ENCODE measurements at regions not wholly inside any gene's neighbourhood (a gene's known extent, or its start where the extent isn't known, plus 50 kb on each side); places are given as distances from the start of the nearest gene placed in this dataset.

DNA sequence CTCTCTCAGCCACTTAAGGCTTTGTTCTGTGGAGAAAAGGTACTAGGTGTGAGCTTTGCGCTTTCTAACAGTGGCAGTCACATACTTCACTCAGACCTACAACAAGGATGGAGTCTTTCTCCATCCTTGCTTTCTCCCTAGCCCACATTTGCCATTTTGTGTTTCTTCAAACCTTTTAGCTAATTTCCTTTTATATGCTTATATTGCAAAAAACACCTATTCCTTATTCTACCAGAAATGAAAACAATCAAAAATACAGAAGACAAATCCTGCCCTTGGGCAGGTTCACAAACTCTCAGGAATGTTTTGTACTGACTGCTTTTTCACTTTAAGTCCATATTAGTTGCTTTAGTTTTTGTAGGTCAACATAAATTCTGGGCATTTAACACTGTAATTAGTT is 914.2 kb downstream of the SQOR start:
- Histone ChIP-seq H3K79me2 (ENCODE audit: insufficient read depth, low read length) (no peaks in the 10 kb centered on the region), H3K4me2 (ENCODE audit: low read length) (no peak overlapping the region), H3K9me3 (ENCODE audit: control insufficient read depth in 1 of 2, insufficient read depth in 1 of 2, low read depth in 1 of 2, low read length in 2 of 2) (peaks cover 18 to 29% of the 10 kb centered on the region in 2 experiments; a peak in 2 of 4 replicates), H3K4me1 (ENCODE audit: control insufficient read depth in 1 of 2, insufficient read depth in 2 of 2, low read length in 2 of 2) (no peaks in the 10 kb centered on the region), H3K27ac (ENCODE audit: low read depth, low read length) (no peak overlapping the region), H3K9me2 (ENCODE audit: insufficient read depth) (no peaks in the 10 kb centered on the region), H2AFZ (ENCODE audit: low read depth, low read length, poor library complexity, severe bottlenecking) (no peak overlapping the region), H3K36me3 (ENCODE audit: control insufficient read depth in 1 of 2, insufficient read depth in 2 of 2, low read length in 2 of 2) (no peaks in the 10 kb centered on the region), H3K4me3 (replicated peaks in 1 of 2; ENCODE audit: low read depth in 1 of 2, low read length in 2 of 2) (no peak overlapping the region), H4K20me1 (ENCODE audit: insufficient read depth) (no peaks in the 10 kb centered on the region), H3K27me3 (ENCODE audit: insufficient read depth, low read length) (no peaks in the 10 kb centered on the region), H3K9ac (ENCODE audit: low read length) (no peak overlapping the region)
- no peak for DNase-seq (ENCODE audit: low read depth, low spot score)
- intact Hi-C loops (cut with micrococcal nuclease), result no loop called here
- POLR2A ChIA-PET, result no interaction called here
- no peak for ATAC-seq
- TF ChIP-seq RAD21 (IDR thresholded peaks at IDR 0.05; ENCODE audit: low read depth) (no peak), ZFX (IDR thresholded peaks at IDR 0.05) (no peak), POLR2A (IDR thresholded peaks at IDR 0.05; ENCODE audit: borderline replicate concordance, extremely low read depth, insufficient read depth, insufficient read length) (no peak), SRF (IDR thresholded peaks at IDR 0.05; ENCODE audit: low read depth) (no peak), CEBPB (IDR thresholded peaks at IDR 0.05; ENCODE audit: low read depth) (no peak), POLR2AphosphoS5 (IDR thresholded peaks at IDR 0.05; ENCODE audit: low read depth, low read length) (no peak), ELF1 (IDR thresholded peaks at IDR 0.05; ENCODE audit: borderline replicate concordance, low read depth) (no peak), CBX3 (IDR thresholded peaks at IDR 0.05; ENCODE audit: low read depth) (no peak), REST (IDR thresholded peaks at IDR 0.05; ENCODE audit: low read depth) (no peak), JUND (IDR thresholded peaks at IDR 0.05) (no peak), EZH2phosphoT487 (IDR thresholded peaks at IDR 0.05; ENCODE audit: borderline replicate concordance) (no peak), FOSL1 (IDR thresholded peaks at IDR 0.05; ENCODE audit: low read depth) (no peak), ZNF274 (IDR thresholded peaks at IDR 0.05; ENCODE audit: low read depth, low read length) (no peak)
- TF ChIP-seq, protein P1, sequence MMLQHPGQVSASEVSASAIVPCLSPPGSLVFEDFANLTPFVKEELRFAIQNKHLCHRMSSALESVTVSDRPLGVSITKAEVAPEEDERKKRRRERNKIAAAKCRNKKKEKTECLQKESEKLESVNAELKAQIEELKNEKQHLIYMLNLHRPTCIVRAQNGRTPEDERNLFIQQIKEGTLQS (IDR thresholded peaks at IDR 0.05), result no peak
- CTCF ChIA-PET, result no interaction called here
- RAD21 ChIA-PET (ENCODE audit: low non-redundant PET in 1 of 2, low total read pairs in 2 of 2, uncharacterized antibody in 2 of 2, unreplicated experiment in 2 of 2), result no interaction called here
- BruUV-seq (replicated peaks), result no TSS peak

Measured in HCT116 (cell line).